Upper lobe of left lung (tissue), 4 donors: ENCODE measurements at regions not wholly inside any gene's neighbourhood (a gene's known extent, or its start where the extent isn't known, plus 50 kb on each side); places are given as distances from the start of the nearest gene placed in this dataset.

Experiments
- CTCF ChIP-seq, 6 experiments: fragments of 450-650 bp in 4 of 6; fragments of 200-600 bp in 2 of 6; sonication (generic) in 2 of 6; IDR thresholded peaks; one replicate each; pipeline ENCODE4 v1.5.1; 2016 to 2019; ENCODE audit warnings: antibody characterized with exemption in 6 of 6
- EP300 ChIP-seq, 4 donors: sonication (generic); formaldehyde crosslinking; IDR thresholded peaks; one replicate each; pipeline ENCODE4 v1.5.1; 2017; ENCODE audit warnings: antibody characterized with exemption in 4 of 4, control low read depth in 2 of 4
- POLR2A ChIP-seq, 4 donors: fragments of 450-650 bp; IDR thresholded peaks; one replicate each; pipeline ENCODE4 v1.5.1; 2016 to 2017; ENCODE audit warnings: antibody characterized with exemption in 4 of 4, mild to moderate bottlenecking in 2 of 4
- POLR2AphosphoS5 ChIP-seq, 2 donors: sonication (generic); formaldehyde crosslinking; IDR thresholded peaks; one replicate each; pipeline ENCODE4 v1.5.1; 2017; ENCODE audit warnings: antibody characterized with exemption in 2 of 2

GRCh38 chr4:170336238-170336775, 246.6 kb upstream of the AADAT start:
- no peak for TF ChIP-seq CTCF (IDR thresholded peaks at IDR 0.05)
- TF ChIP-seq EP300 (IDR thresholded peaks at IDR 0.05): no peak
- no peak for TF ChIP-seq POLR2A (IDR thresholded peaks at IDR 0.05)
- TF ChIP-seq POLR2AphosphoS5 (IDR thresholded peaks at IDR 0.05): no peak
